IMR-90 (cell line): ENCODE measurements at regions not wholly inside any gene's neighbourhood (a gene's known extent, or its start where the extent isn't known, plus 50 kb on each side); places are given as distances from the start of the nearest gene placed in this dataset.

Experiments
- ATAC-seq: fragments of 200-7000 bp; cut with Tn5 transposase; 2 replicates; pipeline ENCODE4 v1.9.1; 2020; ENCODE audit warnings: low read depth, mild to moderate bottlenecking, moderate library complexity
- BruUV-seq: library from RNA; stranded (reverse); fragments of 400-500 nt; replicated peaks from 2 replicates; lab custom pipeline; 2021; lab: Mats Ljungman, UMichigan
- CTCF ChIA-PET: fragments of 300-600 bp; formaldehyde crosslinking; extraction: SDS; loops from one replicate; lab custom pipeline; 2021; ENCODE audit warnings: antibody characterized with exemption; lab: Yijun Ruan, JAX
- POLR2A ChIA-PET: fragments of 300-600 bp; sonication (Branson Sonifier 250); formaldehyde crosslinking; loops from one replicate; lab custom pipeline; 2022; ENCODE audit warnings: antibody characterized with exemption; ENCODE audit not compliant: unreplicated experiment; lab: Charles Lee
- DNase-seq: peaks from one replicate; pipeline ENCODE4 v3.0.0; 2013
- H2AFZ ChIP-seq: replicated peaks from 2 replicates; pipeline ENCODE3; 2013; ENCODE audit warnings: low read length, mild to moderate bottlenecking; ENCODE audit not compliant: poor library complexity
- H2AK5ac ChIP-seq: 2 replicates; pipeline ENCODE4 v1.6.1; 2013; ENCODE audit warnings: low read depth, low read length, inconsistent platforms
- H2AK9ac ChIP-seq: replicated peaks from 2 replicates; pipeline ENCODE3; 2013; ENCODE audit warnings: mild to moderate bottlenecking, low read depth, low read length, moderate library complexity; ENCODE audit not compliant: poor library complexity
- H2BK120ac ChIP-seq: 2 replicates; pipeline ENCODE4 v1.6.1; 2013; ENCODE audit warnings: low read depth, low read length, inconsistent platforms
- H2BK15ac ChIP-seq: 3 replicates; pipeline ENCODE4 v1.6.1; 2013; ENCODE audit warnings: low read depth, low read length, inconsistent platforms
- H2BK20ac ChIP-seq: 2 replicates; pipeline ENCODE4 v1.6.1; 2013; ENCODE audit warnings: low read depth, mild to moderate bottlenecking, inconsistent platforms, low read length, moderate library complexity
- H2BK5ac ChIP-seq: 2 replicates; pipeline ENCODE4 v1.6.1; 2013; ENCODE audit warnings: mild to moderate bottlenecking, low read depth, low read length, inconsistent platforms; ENCODE audit not compliant: poor library complexity, severe bottlenecking
- H3K14ac ChIP-seq: replicated peaks from 2 replicates; pipeline ENCODE4 v1.6.1; 2013; ENCODE audit warnings: low read depth, low read length, inconsistent platforms
- H3K18ac ChIP-seq: 2 replicates; pipeline ENCODE4 v1.6.1; 2013; ENCODE audit warnings: low read depth, low read length, control low read depth
- H3K23ac ChIP-seq: 2 replicates; pipeline ENCODE4 v1.6.1; 2013; ENCODE audit warnings: low read depth, low read length, inconsistent platforms
- H3K27ac ChIP-seq: 2 replicates; pipeline ENCODE4 v1.5.1; 2013; ENCODE audit warnings: mild to moderate bottlenecking, control low read depth, low read length; ENCODE audit not compliant: insufficient read depth
- H3K27me3 ChIP-seq: 2 replicates; pipeline ENCODE4 v1.6.1; 2013; ENCODE audit warnings: low read length; ENCODE audit not compliant: control insufficient read depth, insufficient read depth
- H3K36me3 ChIP-seq: 2 replicates; pipeline ENCODE4 v1.6.1; 2013; ENCODE audit warnings: low read length, mixed read lengths; ENCODE audit not compliant: control insufficient read depth, insufficient read depth
- H3K4ac ChIP-seq: 2 replicates; pipeline ENCODE4 v1.6.1; 2013; ENCODE audit warnings: low read depth, low read length, inconsistent platforms
- H3K4me1 ChIP-seq: 2 replicates; pipeline ENCODE4 v1.6.1; 2013; ENCODE audit warnings: low read length, mixed read lengths; ENCODE audit not compliant: control insufficient read depth, insufficient read depth
- H3K4me2 ChIP-seq: 2 replicates; pipeline ENCODE4 v1.6.1; 2013; ENCODE audit warnings: low read depth, mild to moderate bottlenecking, control low read depth, low read length, moderate library complexity
- H3K4me3 ChIP-seq: 2 replicates; pipeline ENCODE4 v1.5.1; 2013; ENCODE audit warnings: low read depth, mild to moderate bottlenecking, control low read depth, low read length, moderate library complexity; ENCODE audit not compliant: insufficient read depth
- H3K56ac ChIP-seq: 2 replicates; pipeline ENCODE4 v1.6.1; 2013; ENCODE audit warnings: low read length, inconsistent platforms; ENCODE audit not compliant: insufficient read depth; ENCODE audit errors: extremely low read depth
- H3K79me1 ChIP-seq, 2 experiments: 2 replicates each; pipeline ENCODE4 v1.6.1; 2013; ENCODE audit warnings: low read length in 2 of 2, inconsistent platforms in 1 of 2, low read depth in 1 of 2
- H3K9ac ChIP-seq: 2 replicates; pipeline ENCODE4 v1.6.1; 2013; ENCODE audit warnings: low read depth, low read length, control low read depth
- H3K9me1 ChIP-seq: 2 replicates; pipeline ENCODE4 v1.6.1; 2013; ENCODE audit warnings: low read length, inconsistent platforms; ENCODE audit not compliant: insufficient read depth
- H3K9me3 ChIP-seq: 2 replicates; pipeline ENCODE4 v1.6.1; 2013; ENCODE audit warnings: low read length; ENCODE audit not compliant: control insufficient read depth, insufficient read depth
- H4K20me1 ChIP-seq: 2 replicates; pipeline ENCODE4 v1.6.1; 2013; ENCODE audit warnings: low read length, inconsistent platforms; ENCODE audit not compliant: insufficient read depth
- H4K5ac ChIP-seq: 2 replicates; pipeline ENCODE4 v1.6.1; 2013; ENCODE audit warnings: mild to moderate bottlenecking, low read depth, low read length, control low read depth
- H4K8ac ChIP-seq, 2 experiments: 2 replicates each; pipeline ENCODE4 v1.6.1; 2013; ENCODE audit warnings: low read depth in 2 of 2, low read length in 2 of 2, control low read depth in 1 of 2, inconsistent platforms in 1 of 2
- H4K91ac ChIP-seq: 2 replicates; pipeline ENCODE4 v1.6.1; 2013; ENCODE audit warnings: low read depth, low read length, inconsistent platforms; ENCODE audit not compliant: insufficient read depth
- CEBPB ChIP-seq: IDR thresholded peaks from 2 replicates; pipeline ENCODE4 v1.6.1; 2012; ENCODE audit warnings: low read depth, low read length, improper control_type of control experiment
- ELK1 ChIP-seq: fragments of 150-350 bp; IDR thresholded peaks from 2 replicates; pipeline ENCODE4 v1.6.1; 2016; ENCODE audit warnings: low read depth, mild to moderate bottlenecking, low read length, moderate library complexity, borderline replicate concordance
- FOS ChIP-seq: fragments of 150-350 bp; IDR thresholded peaks from 2 replicates; pipeline ENCODE4 v1.6.1; 2016; ENCODE audit warnings: low read depth, low read length
- MAFK ChIP-seq: IDR thresholded peaks from 2 replicates; pipeline ENCODE4 v1.6.1; 2012; ENCODE audit warnings: low read depth, low read length, improper control_type of control experiment
- MAZ ChIP-seq: IDR thresholded peaks from 2 replicates; pipeline ENCODE4 v1.6.1; 2012; ENCODE audit warnings: low read depth, mild to moderate bottlenecking, low read length, improper control_type of control experiment, moderate library complexity, borderline replicate concordance
- POLR2A ChIP-seq: IDR thresholded peaks from 2 replicates; pipeline ENCODE4 v1.6.1; 2012; ENCODE audit warnings: mild to moderate bottlenecking, low read depth, low read length
- RFX5 ChIP-seq: IDR thresholded peaks from 2 replicates; pipeline ENCODE4 v1.8.0; 2012; ENCODE audit warnings: low read depth, mild to moderate bottlenecking, low read length, moderate library complexity
- WGBS, 2 experiments: methylation state at CpG; one replicate each; pipeline versions ENCODE4 v1.1.5 to v1.1.7; 2013; ENCODE audit warnings: missing lambda C conversion rate in 2 of 2; ENCODE audit not compliant: insufficient read length in 1 of 2; ENCODE audit errors: extremely low coverage in 2 of 2; 5-methylcytosine and 5-hydroxymethylcytosine counted together
- dilution Hi-C: fragments of 300-500 bp; cut with HindIII; formaldehyde crosslinking; loops from one replicate; pipeline ENCODE4 v1.14.3; 2018; ENCODE audit warnings: low sequenced_read_pairs; ENCODE audit not compliant: unreplicated experiment
- in situ Hi-C: fragments of 300-500 bp; cut with MboI; formaldehyde crosslinking; loops from 3 replicates; pipeline ENCODE4 v1.14.3; 2019; ENCODE audit warnings: low sequenced_read_pairs, inconsistent platforms, mixed read lengths
- intact Hi-C: fragments of 100-400 bp; cut with micrococcal nuclease; formaldehyde crosslinking; loops from 2 replicates; pipeline ENCODE4 v1.10.0; 2022

- H4K20me1 ChIP-seq, result no peaks in the 10 kb centered on the region
- H3K4me2 ChIP-seq, result no peak overlapping the region
- no peak overlapping the region for H2BK5ac ChIP-seq
- no peak overlapping the region for H3K23ac ChIP-seq
- H4K5ac ChIP-seq, result no peak overlapping the region
- 0 out of 2 replicates have a peak, but pooled peaks cover 4% of the 10 kb centered on the region for H3K9me1 ChIP-seq
- POLR2A ChIA-PET, result no interaction called here
- H3K4ac ChIP-seq, result no peak overlapping the region
- WGBS, 2 experiments, result no CpG with 5 or more reads among the region's 9 CpGs
- TF ChIP-seq MAFK (no peak), MAZ (no peak), CEBPB (no peak), FOS (no peak), ELK1 (no peak), RFX5 (no peak), POLR2A (no peak)
- H3K9me3 ChIP-seq, result no peaks in the 10 kb centered on the region
- in situ Hi-C loops, result no loop called here
- intact Hi-C loops, result no loop called here
- peak overlapping the region; percentile 78 for H2AFZ ChIP-seq
- peaks cover 2% of the 10 kb centered on the region; the same call in 1 of the 2 replicates for H3K27me3 ChIP-seq
- H3K9ac ChIP-seq, result no peak overlapping the region
- no peak overlapping the region for H3K27ac ChIP-seq
- H3K18ac ChIP-seq, result no peak overlapping the region
- H4K91ac ChIP-seq, result no peak overlapping the region; the same call in 1 of the 2 replicates
- H2AK9ac ChIP-seq, result no peak overlapping the region
- no peaks in the 10 kb centered on the region for H3K79me1 ChIP-seq
- dilution Hi-C loops, result no loop called here
- no peak overlapping the region for H3K56ac ChIP-seq
- no peak for DNase-seq
- H2AK5ac ChIP-seq, result no peak overlapping the region
- no peak for ATAC-seq
- no peak overlapping the region for H3K4me3 ChIP-seq
- no peak overlapping the region for H2BK20ac ChIP-seq
- H3K14ac ChIP-seq, result no peak overlapping the region
- BruUV-seq, result no TSS peak
- H3K36me3 ChIP-seq, result no peaks in the 10 kb centered on the region
- CTCF ChIA-PET, result interaction anchor here (1.1 kb wide), 1 partner anchor 12 kb away, joined by 3 read pairs; no protein-coding TSS in a partner anchor
- 0 out of 4 replicates have a peak overlapping the region, but pooled peaks of 1 of the 2 experiments have one; percentile 32 for H4K8ac ChIP-seq
- no peaks in the 10 kb centered on the region for H3K4me1 ChIP-seq
- H2BK15ac ChIP-seq, result no peak overlapping the region; the same call in 2 of the 3 replicates
- no peak overlapping the region for H2BK120ac ChIP-seq
Measured at GRCh38 chr6:15754706-15755079, 91.9 kb upstream of the DTNBP1 start.
